ENCODE measurements at regions not wholly inside any gene's neighbourhood (a gene's known extent, or its start where the extent isn't known, plus 50 kb on each side); places are given as distances from the start of the nearest gene placed in this dataset.

DNA sequence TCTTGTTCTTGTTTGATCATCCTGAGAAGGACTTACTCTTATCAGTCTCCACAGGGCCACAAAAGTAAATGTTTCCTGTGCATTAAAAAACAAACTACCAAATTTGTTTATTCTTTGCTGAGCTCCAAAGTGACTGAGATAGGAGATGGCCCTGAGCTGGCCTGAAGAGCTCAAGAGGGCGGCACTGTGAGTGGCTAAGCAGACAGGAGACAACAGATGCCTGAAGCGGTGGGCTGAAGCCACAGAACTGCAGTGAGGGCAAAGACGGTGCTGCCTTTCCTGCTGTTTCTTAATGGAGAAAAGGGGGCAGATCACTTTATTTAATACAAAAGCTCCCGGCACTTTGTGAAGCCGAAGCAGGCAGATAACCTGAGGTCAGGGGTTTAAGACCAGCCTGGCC lies 379.6 kb downstream of the ARL4A start:
- no peak for DNase-seq (ENCODE audit: low read depth, low spot score)
- H3K9me3 Mint-ChIP-seq: no peaks in the 10 kb centered on the region
- TF ChIP-seq, protein P1, sequence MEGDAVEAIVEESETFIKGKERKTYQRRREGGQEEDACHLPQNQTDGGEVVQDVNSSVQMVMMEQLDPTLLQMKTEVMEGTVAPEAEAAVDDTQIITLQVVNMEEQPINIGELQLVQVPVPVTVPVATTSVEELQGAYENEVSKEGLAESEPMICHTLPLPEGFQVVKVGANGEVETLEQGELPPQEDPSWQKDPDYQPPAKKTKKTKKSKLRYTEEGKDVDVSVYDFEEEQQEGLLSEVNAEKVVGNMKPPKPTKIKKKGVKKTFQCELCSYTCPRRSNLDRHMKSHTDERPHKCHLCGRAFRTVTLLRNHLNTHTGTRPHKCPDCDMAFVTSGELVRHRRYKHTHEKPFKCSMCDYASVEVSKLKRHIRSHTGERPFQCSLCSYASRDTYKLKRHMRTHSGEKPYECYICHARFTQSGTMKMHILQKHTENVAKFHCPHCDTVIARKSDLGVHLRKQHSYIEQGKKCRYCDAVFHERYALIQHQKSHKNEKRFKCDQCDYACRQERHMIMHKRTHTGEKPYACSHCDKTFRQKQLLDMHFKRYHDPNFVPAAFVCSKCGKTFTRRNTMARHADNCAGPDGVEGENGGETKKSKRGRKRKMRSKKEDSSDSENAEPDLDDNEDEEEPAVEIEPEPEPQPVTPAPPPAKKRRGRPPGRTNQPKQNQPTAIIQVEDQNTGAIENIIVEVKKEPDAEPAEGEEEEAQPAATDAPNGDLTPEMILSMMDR (conservative IDR thresholded peaks at IDR 0.05): no peak
- peak overlapping the region; percentile 73 for H3K27ac Mint-ChIP-seq (ENCODE audit: unreplicated experiment)
- H3K36me3 Mint-ChIP-seq (ENCODE audit: low read depth): no peaks in the 10 kb centered on the region
- no peak overlapping the region for H3K4me3 Mint-ChIP-seq
- H3K4me1 Mint-ChIP-seq: peaks cover 7% of the 10 kb centered on the region
- no peaks in the 10 kb centered on the region for H3K27me3 Mint-ChIP-seq (ENCODE audit: low read depth)

DNA sequence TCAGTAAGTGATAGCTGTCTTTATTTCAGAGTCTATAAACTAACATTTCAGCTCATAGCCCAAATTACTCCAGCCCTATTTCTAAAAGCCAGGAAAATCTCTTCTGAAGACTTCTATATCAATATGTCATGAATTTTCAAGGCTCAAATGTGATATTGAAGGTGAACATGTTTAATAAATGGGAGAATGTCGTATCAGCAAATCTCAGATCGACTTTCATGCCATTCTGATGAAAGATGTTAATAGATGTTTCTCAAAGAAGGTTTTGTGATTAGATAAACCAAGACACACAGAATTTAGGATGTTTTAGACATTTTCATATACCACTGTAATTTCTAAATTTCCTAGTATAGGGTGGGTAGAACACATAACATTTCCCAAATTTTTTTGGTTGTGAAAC lies 380.6 kb downstream of the ARL4A start:
- no peak overlapping the region for H3K4me3 Mint-ChIP-seq

DNA sequence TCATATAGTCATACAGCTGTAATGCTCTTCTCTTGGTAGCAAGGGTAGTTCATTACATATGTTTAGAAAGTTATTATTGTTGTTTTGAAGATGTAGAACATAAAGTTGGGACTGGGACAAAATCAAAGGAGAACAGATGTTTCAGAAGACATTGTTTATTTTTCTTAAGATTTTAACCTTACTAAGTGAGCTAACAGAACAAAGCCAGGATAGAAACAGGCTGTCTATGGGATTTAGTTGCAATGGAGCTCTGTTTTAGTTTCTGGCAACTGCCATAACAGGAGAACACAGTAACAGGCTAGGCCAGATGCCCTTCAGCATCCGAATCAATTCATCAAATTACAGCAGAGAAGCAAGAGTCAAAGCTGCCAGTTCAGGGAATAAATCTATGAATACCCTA lies 382.4 kb downstream of the ARL4A start:
- no peaks in the 10 kb centered on the region for H3K9me3 Mint-ChIP-seq
- H3K4me3 Mint-ChIP-seq: no peak overlapping the region
- H3K4me1 Mint-ChIP-seq: peaks cover 7% of the 10 kb centered on the region
- H3K36me3 Mint-ChIP-seq (ENCODE audit: low read depth): no peaks in the 10 kb centered on the region
- H3K27me3 Mint-ChIP-seq (ENCODE audit: low read depth): no peaks in the 10 kb centered on the region
- no peak for DNase-seq (ENCODE audit: low read depth, low spot score)
- H3K27ac Mint-ChIP-seq (ENCODE audit: unreplicated experiment): no peak overlapping the region
- TF ChIP-seq, protein P1 (conservative IDR thresholded peaks at IDR 0.05): no peak

More for the DNA sequence above, 380.6 kb downstream of the ARL4A start:
- TF ChIP-seq, protein P1 (conservative IDR thresholded peaks at IDR 0.05): no peak
- H3K36me3 Mint-ChIP-seq (ENCODE audit: low read depth): no peaks in the 10 kb centered on the region
- H3K9me3 Mint-ChIP-seq: no peaks in the 10 kb centered on the region
- H3K27me3 Mint-ChIP-seq (ENCODE audit: low read depth): no peaks in the 10 kb centered on the region
- no peak overlapping the region for H3K27ac Mint-ChIP-seq (ENCODE audit: unreplicated experiment)
- no peak for DNase-seq (ENCODE audit: low read depth, low spot score)
- peaks cover 7% of the 10 kb centered on the region for H3K4me1 Mint-ChIP-seq

DNA sequence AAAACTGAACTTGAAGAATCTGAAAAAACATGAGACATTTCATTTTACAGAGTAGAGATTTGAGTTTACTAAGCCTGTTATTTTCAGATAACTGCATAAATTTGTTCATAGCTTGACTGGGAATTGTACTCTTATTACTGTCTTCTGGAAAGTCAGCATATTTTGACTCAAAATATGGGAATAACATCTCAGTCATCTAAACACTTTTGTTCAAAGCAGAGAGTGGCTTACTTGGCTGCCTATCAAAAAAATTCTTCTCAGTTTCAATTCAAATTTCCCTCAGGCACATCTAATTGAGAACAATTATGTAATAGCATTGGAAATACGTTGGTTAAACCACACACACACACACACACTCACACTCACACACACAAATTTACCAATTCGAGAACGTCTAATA lies 384.6 kb downstream of the ARL4A start:
- Mint-ChIP-seq H3K27ac (ENCODE audit: unreplicated experiment) (no peak overlapping the region), H3K4me3 (no peak overlapping the region), H3K27me3 (ENCODE audit: low read depth) (no peaks in the 10 kb centered on the region), H3K9me3 (no peaks in the 10 kb centered on the region), H3K4me1 (peaks cover 5% of the 10 kb centered on the region), H3K36me3 (ENCODE audit: low read depth) (no peaks in the 10 kb centered on the region)
- TF ChIP-seq, protein P1 (conservative IDR thresholded peaks at IDR 0.05): no peak
- DNase-seq (ENCODE audit: low read depth, low spot score): no peak

DNA sequence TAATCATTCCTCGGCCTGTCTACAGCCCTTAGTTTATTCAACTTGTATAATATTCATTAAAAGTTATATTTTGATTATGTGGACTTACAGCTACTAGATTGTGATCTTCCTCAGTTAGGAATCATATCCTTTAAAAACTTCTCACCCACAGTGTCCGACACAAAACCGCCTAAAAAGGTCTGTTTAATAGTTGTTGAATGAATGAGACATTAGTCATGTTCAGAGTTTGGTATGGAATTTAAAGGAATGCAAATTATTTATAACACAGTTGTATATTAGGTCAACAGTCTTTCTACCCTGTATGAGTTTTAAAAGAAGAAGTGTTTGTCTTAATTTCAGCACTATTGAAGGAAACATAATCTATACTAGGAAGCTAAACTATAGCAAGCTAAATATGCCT lies 390.0 kb downstream of the ARL4A start:
- H3K9me3 Mint-ChIP-seq: no peaks in the 10 kb centered on the region
- no peaks in the 10 kb centered on the region for H3K27me3 Mint-ChIP-seq (ENCODE audit: low read depth)
- H3K27ac Mint-ChIP-seq (ENCODE audit: unreplicated experiment): no peak overlapping the region
- DNase-seq (ENCODE audit: low read depth, low spot score): no peak
- TF ChIP-seq, protein P1 (conservative IDR thresholded peaks at IDR 0.05): no peak
- H3K4me1 Mint-ChIP-seq: peaks cover 4% of the 10 kb centered on the region
- no peaks in the 10 kb centered on the region for H3K36me3 Mint-ChIP-seq (ENCODE audit: low read depth)
- H3K4me3 Mint-ChIP-seq: no peak overlapping the region

DNA sequence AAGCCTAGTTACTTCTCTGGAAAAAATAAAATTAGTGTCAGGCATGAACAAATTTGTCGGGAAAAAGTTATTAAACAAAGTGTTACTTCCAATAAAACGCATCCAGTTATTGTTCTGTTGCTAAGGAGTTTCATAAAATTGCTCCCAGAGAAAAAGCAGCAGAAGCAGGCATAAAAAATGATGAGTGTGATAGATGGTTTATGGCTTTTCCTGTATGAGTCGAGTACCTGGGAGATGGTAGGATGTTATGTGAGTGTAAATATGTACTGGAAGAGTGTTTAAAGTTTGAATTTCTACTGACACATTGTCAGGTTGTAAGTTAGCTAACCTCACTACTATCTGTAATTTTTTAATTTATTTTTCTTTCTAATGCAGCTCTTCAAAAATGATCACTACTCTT lies 390.7 kb downstream of the ARL4A start:
- Mint-ChIP-seq H3K36me3 (ENCODE audit: low read depth) (no peaks in the 10 kb centered on the region), H3K4me3 (no peak overlapping the region), H3K9me3 (no peaks in the 10 kb centered on the region), H3K27ac (ENCODE audit: unreplicated experiment) (no peak overlapping the region), H3K27me3 (ENCODE audit: low read depth) (no peaks in the 10 kb centered on the region), H3K4me1 (peaks cover 4% of the 10 kb centered on the region)
- no peak for DNase-seq (ENCODE audit: low read depth, low spot score)
- TF ChIP-seq, protein P1 (conservative IDR thresholded peaks at IDR 0.05): no peak
